Activated CD4-positive, alpha-beta T cell treated with anti-CD3 and anti-CD28 coated beads, Interleukin-2, Interleukin-4, amounts not matched to agents 100 ng/mL and 50 ng/mL, durations not matched to agents 16 hours and 8 hours (primary cell): ENCODE measurements at regions not wholly inside any gene's neighbourhood (a gene's known extent, or its start where the extent isn't known, plus 50 kb on each side); places are given as distances from the start of the nearest gene placed in this dataset.
"Not testable (repeated sequence)": the region's sequence is repeated elsewhere in the genome, so short reads cannot be mapped to it uniquely, and the experiment has no call there.

Experiments
- DNase-seq: peaks from one replicate; pipeline ENCODE4 v3.0.0-alpha.2; 2020; ENCODE audit warnings: low spot score

DNA sequence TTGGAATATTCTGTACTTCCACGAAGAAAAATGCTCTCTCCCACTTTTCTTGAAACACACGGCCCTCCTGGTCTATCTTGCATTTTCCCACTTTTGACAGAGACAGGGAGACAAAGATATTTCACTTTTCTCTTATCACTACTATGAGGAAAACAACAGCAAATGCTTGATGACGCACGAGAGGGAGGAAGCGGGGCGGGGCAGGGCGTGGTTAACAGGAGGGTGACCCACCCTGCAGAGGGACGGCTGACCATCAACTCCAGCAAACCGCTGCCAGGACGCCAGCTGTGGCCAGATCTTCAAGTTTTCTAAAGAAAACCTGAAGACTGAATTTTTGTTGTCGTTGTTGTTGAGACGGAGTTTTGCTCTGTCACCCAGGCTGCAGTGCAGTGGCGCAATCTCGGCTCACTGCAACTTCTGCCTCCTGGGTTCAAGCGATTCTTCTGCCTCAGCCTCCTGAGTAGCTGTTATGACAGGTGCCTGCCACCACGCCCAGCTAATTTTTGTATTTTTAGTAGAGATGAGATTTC is 63.8 kb downstream of the NSUN5 start:
- DNase-seq, result not testable (repeated sequence)

- DNase-seq, result peak; percentile 87
Observed at GRCh38 chr7:73234994-73235717, 73.5 kb downstream of the NSUN5 start.

DNA sequence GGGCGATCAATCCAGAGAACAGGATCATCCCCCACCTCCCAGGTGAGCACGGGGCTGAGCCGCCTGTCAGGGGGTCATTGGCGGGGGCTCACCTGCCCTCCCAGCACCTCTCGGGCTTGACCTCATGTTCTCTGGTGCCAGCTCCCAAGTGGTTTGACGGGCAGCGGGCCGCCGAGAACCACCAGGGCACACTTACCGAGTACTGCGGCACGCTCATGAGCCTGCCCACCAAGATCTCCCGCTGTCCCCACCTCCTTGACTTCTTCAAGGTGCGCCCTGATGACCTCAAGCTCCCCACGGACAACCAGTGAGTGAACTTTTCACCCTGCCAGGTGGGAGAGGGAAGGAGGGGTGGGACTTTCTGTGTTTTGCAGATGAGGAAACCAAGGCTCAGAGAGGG is 82.9 kb downstream of the NSUN5 start:
- DNase-seq, result not testable (repeated sequence)

DNA sequence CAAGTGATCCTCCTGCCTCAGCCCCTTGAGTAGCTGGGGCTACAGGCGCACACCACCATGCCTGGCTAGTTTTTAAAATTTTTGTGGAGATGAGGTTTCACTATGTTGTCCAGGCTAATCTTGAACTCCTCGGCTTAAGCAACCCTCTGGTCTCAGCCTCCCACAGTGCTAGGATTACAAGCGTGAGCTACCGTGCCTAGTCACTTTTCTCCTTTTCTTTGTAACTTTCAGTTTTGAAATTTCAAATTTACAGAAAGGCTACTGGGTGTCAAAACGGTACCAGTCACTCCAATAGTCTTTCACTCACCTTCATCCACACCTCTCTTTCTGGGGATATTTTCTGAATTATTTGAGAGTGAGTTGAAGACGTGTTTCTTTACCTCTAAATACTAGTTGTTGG is 86.9 kb downstream of the NSUN5 start:
- not testable (repeated sequence) for DNase-seq

- not testable (repeated sequence) for DNase-seq
Observed at GRCh38 chr7:73220766-73221370, 87.8 kb downstream of the NSUN5 start.

DNA sequence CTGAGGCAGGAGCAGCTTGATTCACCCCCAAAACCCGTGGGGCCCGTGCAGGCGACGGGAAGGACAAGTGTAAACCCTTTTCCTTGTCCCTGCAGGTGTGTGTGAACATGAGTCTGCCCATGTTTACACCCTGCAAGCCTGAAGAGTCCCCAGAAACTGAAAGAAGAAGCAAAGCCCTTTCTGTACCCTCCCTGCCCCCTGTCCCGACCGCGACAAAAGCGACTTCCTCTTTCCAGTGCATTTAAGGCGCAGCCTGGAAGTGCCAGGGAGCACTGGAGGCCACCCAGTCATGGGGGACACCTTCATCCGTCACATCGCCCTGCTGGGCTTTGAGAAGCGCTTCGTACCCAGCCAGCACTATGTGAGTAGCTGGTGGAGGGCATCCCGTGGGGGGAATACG is 88.3 kb downstream of the NSUN5 start:
- DNase-seq, result not testable (repeated sequence)

DNA sequence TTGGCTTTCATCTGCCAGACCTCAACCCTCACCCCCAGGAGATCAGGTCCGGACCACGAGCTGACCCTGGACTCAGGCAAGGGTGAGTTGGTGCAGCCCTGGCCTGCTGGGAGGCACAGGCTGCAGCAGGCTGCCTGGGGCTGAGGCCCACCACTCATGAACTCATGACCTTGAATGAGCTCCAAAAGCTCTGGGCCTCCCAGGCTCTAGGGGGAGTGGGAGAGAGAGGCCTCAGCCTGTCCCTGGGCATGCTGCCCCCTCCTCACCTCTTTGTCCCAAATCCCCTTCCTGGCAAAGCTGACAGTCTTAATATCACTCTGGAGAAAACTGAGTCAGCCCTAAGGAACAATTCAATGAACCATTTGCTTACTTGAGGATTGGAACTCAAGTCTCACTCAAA is 89.8 kb downstream of the NSUN5 start:
- DNase-seq, result not testable (repeated sequence)

GRCh38 chr7:73216046-73216675 is 92.5 kb downstream of the NSUN5 start:
- not testable (repeated sequence) for DNase-seq

GRCh38 chr7:73215232-73215631 is 93.4 kb downstream of the NSUN5 start:
- DNase-seq, result not testable (repeated sequence)

DNA sequence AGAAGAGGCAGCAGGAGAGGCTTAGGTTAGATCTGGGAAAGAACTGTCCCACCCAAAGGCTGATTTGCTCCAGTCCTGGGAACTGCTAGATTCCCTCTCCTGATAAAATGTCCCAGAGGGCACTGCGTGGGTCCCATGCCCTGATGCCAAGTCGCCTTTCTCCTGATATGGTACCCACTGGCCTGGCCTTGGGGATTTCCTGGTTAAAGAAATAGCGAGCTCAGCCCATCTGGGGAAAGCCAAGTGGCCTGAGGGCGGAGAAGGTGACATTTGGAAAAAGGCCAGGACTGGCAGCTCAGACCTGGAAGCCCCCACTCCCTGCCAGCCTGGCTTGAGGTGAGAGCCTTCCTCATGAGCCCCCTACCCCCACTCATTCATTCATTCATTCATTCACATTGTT is 94.2 kb downstream of the NSUN5 start:
- not testable (repeated sequence) for DNase-seq

DNA sequence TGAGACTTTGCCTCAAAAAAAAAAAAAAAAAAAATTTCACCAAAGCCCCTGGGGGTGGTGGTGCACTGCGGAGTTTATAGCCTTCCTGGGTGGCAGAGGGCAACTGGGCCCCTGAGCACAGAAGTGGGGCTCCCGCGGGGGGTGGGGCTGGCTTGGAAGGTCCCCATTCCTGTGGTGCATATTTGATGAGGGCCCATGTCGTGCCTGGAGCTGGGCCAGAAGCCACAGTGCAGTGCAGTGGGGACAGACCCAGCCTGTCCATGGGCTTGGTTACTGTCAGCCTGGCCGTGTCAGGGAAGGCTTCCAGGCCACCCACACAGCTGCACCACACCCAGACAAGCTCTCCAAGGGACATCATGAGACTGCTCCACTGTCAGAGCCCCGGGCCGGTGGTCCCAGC is 95.5 kb downstream of the NSUN5 start:
- DNase-seq, result not testable (repeated sequence)

DNA sequence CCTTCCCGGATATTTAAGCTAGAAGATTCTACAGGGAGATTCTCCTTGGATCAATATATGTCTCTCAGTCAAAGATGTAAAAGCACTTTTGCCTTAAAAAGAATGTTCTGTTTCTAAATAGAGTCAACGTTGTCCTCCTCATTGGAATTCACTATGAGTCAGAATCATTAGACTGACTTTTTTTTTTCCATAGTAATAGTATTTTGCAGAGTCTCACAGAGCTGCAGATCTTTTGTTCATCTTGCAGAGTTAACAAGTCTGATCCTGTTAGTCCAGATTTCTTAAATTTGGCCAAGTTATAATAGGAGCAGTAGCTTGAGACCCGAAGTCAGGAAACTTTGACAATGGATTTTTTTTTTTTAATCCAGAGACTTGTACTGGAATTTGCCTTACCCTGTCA is 103.0 kb downstream of the NSUN5 start:
- not testable (repeated sequence) for DNase-seq

GRCh38 chr7:73204898-73205297 is 103.7 kb downstream of the NSUN5 start:
- DNase-seq, result not testable (repeated sequence)

GRCh38 chr7:73203312-73203711 is 105.3 kb downstream of the NSUN5 start:
- not testable (repeated sequence) for DNase-seq

- DNase-seq, result not testable (repeated sequence)
Observed at GRCh38 chr7:73201264-73201663, 107.4 kb downstream of the NSUN5 start.

GRCh38 chr7:73200518-73201099 is 108.0 kb downstream of the NSUN5 start:
- not testable (repeated sequence) for DNase-seq

DNA sequence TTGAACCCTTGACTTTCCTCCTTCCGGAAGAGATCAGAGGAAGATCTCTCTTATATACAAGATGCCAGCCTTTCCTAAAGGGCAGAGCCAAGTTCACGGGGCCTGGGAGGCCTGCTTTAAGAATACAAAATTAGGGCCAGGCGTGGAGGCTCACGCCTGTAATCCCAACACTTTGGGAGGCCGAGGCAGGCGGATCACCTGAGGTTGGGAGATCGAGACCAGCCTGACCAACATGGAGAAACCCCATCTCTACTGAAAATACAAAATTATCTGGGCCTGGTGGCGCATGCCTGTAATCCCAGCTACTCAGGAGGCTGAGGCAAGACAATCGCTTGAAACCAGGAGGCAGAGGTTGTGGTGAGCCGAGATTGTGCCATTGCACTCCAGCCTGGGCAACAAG is 108.2 kb upstream of the SPDYE9 start:
- not testable (repeated sequence) for DNase-seq

DNA sequence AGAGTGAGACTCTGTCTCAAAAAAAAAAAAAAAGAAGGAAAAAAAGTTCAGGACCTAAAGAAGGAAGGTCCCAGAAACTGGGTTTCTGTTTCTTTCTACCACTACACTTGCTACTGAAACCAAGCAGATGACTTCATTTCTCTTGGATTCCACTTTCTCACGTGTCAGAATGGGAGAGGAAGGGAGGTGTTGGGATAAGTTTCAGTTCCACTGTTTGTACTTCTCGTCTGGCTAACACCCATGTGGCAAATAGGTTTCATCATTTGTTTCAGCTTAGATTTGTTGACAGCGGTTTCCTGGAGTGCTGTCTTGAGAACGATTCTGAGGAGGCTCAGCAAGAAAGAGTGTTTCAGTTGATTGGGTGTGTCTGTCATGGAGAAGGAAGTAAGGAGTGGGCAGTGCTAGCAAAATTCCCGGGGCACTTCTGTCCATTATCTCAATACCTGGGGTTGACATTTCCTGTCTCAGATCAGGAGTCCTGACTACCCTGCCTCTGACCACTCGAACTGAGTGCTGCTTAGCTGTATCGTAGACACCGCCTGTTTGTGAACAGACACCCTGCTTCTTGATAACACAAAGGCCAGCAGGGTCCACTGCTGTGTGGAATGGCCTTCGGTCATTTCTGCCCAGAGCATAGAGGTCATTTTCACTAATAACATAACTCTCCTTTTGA is 104.8 kb upstream of the SPDYE9 start:
- not testable (repeated sequence) for DNase-seq

GRCh38 chr7:73188287-73188686 is 102.4 kb upstream of the SPDYE9 start:
- DNase-seq, result not testable (repeated sequence)

GRCh38 chr7:73186589-73187309 is 100.9 kb upstream of the SPDYE9 start:
- not testable (repeated sequence) for DNase-seq

DNA sequence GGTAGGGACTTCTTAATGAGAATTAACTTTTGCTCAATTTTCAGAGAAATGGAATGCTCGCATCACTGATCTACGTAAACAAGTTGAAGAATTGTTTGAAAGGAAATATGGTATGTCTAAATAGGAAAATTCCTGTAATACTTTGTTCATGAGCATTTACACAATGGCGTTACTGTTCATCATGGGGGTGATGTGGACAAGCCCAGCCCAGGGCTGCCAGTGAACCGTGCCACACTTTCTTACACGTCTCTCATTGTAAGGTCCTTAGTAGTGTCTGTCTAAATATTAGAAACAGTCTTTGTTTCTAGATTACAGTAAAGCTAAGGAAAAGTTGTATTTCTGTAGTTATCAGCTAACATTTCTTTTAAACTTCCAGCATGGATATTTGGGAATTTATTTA is 91.0 kb upstream of the SPDYE9 start:
- not testable (repeated sequence) for DNase-seq
